HAP-1 (cell line): ENCODE measurements at regions not wholly inside any gene's neighbourhood (a gene's known extent, or its start where the extent isn't known, plus 50 kb on each side); places are given as distances from the start of the nearest gene placed in this dataset.

Source experiments
- DNase-seq, 2 experiments: peaks; one replicate each; pipeline ENCODE4 v3.0.0-alpha.2; 2016 to 2020; ENCODE audit warnings: low spot score in 2 of 2
- H3K27me3 ChIP-seq: fragments of 250-450 bp; sonication (Bioruptor Pico); 2 replicates; pipeline ENCODE4 v1.5.1; 2020; ENCODE audit warnings: low read depth, mild to moderate bottlenecking, moderate library complexity
- H3K36me3 ChIP-seq: fragments of 250-450 bp; sonication (Bioruptor Pico); replicated peaks from 2 replicates; pipeline ENCODE4 v1.5.1; 2020; ENCODE audit warnings: mild to moderate bottlenecking
- H3K4me1 ChIP-seq: fragments of 250-450 bp; sonication (Bioruptor Pico); 2 replicates; pipeline ENCODE4 v1.5.1; 2020; ENCODE audit warnings: mild to moderate bottlenecking
- H3K4me3 ChIP-seq: fragments of 250-450 bp; sonication (Bioruptor Pico); 2 replicates; pipeline ENCODE4 v1.5.1; 2020; ENCODE audit warnings: mild to moderate bottlenecking, moderate library complexity
- H3K9me3 ChIP-seq: fragments of 250-450 bp; sonication (Bioruptor Pico); 2 replicates; pipeline ENCODE4 v1.5.1; 2020; ENCODE audit warnings: mild to moderate bottlenecking, moderate library complexity
- in situ Hi-C: fragments of 300-500 bp; cut with MboI; formaldehyde crosslinking; loops from 3 replicates; pipeline ENCODE4 v1.14.3; 2020; ENCODE audit warnings: low sequenced_read_pairs, inconsistent platforms, mixed read lengths

DNA sequence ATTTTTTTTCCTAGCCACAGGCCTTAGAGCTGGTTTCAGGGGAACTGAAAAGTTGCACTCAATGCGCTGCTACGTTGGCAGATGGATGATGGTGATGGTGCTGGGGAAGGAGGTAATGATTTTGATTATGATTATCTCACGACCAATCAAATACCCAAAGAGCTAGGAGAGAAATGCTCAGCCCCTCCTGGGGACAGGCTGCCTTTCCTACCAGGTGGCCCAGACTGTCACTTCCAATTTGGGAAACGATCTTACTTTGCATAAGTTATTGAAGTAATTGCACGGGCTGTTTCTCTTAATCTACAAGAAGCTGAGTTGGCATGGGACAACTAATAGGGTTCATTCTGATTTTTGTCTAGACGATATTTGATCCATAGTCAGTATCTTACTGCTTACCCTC, 379.7 kb upstream of the EEF2KMT start:
- Histone ChIP-seq H3K36me3 (no peaks in the 10 kb centered on the region), H3K4me3 (no peak overlapping the region), H3K27me3 (no peaks in the 10 kb centered on the region), H3K4me1 (no peaks in the 10 kb centered on the region), H3K9me3 (no peaks in the 10 kb centered on the region)
- no peak for DNase-seq
- in situ Hi-C loops: no loop called here

DNA sequence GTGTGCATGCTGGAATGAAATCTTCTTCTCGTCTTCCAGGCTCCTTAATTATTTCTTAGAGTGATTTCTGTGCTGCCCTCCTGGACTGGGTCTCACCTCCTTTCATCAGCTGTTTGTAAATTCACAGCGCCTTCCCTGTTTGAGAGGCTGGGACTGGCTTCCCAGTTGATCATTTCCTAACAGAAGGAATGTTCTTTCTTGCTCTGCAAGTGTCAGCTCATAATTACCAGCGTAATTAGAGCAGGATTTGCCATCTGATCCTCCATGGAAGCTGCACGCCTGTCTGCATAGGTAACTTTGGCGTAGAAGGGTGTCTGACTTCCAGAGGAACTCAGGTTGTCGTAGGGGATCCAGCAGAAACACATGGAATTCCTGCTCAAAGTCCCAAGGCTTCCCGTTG, 375.0 kb upstream of the EEF2KMT start:
- H3K36me3 ChIP-seq: no peaks in the 10 kb centered on the region
- no peak overlapping the region for H3K4me3 ChIP-seq
- H3K4me1 ChIP-seq: no peaks in the 10 kb centered on the region
- in situ Hi-C loops: no loop called here
- no peaks in the 10 kb centered on the region for H3K9me3 ChIP-seq
- no peak for DNase-seq
- H3K27me3 ChIP-seq: no peaks in the 10 kb centered on the region

DNA sequence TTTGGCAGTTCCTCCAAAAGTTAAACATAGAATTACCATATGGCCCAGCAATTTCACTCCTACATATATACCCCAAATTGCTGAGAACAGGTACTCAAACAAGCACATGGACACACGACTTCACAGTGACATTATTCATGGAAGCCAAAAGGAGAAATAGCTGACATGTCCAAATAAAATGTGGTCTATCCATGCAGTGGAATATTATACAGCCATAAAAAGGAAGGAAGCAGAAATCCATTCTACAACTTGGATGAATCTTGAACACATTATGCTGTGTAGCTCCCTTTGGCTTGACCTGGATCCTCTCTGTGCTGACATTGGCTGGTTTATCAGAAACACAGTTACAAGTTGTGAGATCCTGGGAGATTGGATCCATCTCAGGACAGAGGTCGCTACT, 370.9 kb upstream of the EEF2KMT start:
- in situ Hi-C loops: no loop called here
- H3K4me1 ChIP-seq: no peaks in the 10 kb centered on the region
- H3K27me3 ChIP-seq: no peaks in the 10 kb centered on the region
- H3K9me3 ChIP-seq: no peaks in the 10 kb centered on the region
- H3K36me3 ChIP-seq: no peaks in the 10 kb centered on the region
- H3K4me3 ChIP-seq: no peak overlapping the region
- no peak for DNase-seq

DNA sequence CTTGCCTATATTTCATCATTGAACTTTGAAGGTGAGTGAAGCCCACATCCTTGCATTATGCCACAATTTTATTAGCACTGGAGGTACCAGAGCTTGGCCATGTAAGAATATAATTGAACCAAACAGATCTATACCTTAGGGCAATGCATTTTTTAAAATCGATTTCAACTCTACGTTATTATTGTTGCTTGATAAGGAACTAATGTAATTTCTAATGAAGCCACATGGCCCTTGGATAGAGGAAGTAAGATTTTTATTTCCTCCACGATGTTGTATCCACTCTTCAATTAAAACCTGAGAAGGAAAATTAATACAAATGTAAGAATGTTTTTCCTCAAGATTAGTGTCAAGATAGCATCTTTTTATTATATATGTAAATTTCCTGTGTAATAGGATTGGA, 370.0 kb upstream of the EEF2KMT start:
- Histone ChIP-seq H3K4me1 (no peaks in the 10 kb centered on the region), H3K9me3 (no peaks in the 10 kb centered on the region), H3K4me3 (no peak overlapping the region), H3K36me3 (no peaks in the 10 kb centered on the region), H3K27me3 (no peaks in the 10 kb centered on the region)
- in situ Hi-C loops: no loop called here
- DNase-seq: no peak

DNA sequence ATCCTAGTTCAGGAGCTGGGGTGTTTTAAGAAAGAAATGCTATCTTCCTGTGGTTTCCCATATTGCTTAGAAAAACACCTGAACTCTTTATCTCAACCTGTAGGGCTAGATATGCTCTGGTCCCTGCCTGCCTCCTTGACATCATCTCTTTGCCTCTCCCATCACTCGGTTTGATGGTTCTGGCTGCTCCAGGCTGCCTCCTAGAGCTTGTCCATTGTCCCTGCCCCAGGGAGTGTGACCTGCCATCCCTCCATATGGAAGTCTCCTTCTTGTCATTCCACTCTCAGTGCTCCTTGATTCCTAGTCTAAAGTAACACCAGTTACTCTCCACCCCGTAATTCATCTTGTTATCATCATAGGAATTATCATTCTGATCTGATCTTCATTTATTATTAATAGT, 369.0 kb upstream of the EEF2KMT start:
- Histone ChIP-seq H3K4me1 (no peaks in the 10 kb centered on the region), H3K9me3 (no peaks in the 10 kb centered on the region), H3K36me3 (no peaks in the 10 kb centered on the region), H3K4me3 (no peak overlapping the region), H3K27me3 (no peaks in the 10 kb centered on the region)
- in situ Hi-C loops: no loop called here
- no peak for DNase-seq

DNA sequence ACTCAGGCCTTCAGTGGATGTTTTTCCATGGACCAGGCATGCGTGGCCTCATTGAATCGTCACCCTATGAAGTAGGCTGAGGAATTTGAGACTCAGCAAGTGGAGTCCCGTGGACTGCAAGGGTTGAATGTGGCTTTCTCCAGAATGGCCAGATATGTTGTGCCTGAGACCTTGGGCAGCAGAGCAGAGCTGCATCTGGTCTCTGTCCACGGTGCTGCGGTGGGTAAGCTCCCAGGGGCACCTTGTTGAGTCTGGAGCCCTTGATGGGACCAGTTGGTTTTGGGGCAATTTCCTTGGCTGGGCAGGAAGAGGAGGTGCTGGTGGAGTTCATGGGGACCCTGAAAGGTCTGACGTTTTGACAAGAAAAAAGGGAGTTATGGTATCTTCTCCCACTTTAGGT, 368.1 kb upstream of the EEF2KMT start:
- in situ Hi-C loops: no loop called here
- H3K27me3 ChIP-seq: no peaks in the 10 kb centered on the region
- DNase-seq: no peak
- H3K36me3 ChIP-seq: no peaks in the 10 kb centered on the region
- H3K9me3 ChIP-seq: no peaks in the 10 kb centered on the region
- H3K4me3 ChIP-seq: no peak overlapping the region
- H3K4me1 ChIP-seq: no peaks in the 10 kb centered on the region

DNA sequence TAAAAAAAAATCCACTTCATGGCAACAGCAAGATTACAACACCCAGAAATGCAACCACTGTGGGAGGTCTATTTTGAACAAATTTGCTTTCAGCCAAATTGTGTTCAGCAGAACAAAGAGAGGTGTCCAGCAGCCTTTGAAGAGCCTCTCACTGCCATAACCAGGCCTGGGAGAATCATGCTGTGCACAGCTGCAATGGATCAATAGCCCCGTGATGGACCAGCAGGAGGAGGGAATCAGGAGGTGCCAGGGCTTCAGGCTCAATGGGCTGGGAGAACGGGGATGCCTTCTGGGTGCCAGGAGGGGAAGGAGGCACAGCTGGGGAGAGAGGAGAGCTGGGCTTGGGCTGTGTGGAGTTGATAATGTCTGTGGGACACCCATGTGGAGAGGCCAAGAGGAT, 366.2 kb upstream of the EEF2KMT start:
- no peaks in the 10 kb centered on the region for H3K36me3 ChIP-seq
- no peaks in the 10 kb centered on the region for H3K9me3 ChIP-seq
- no peak overlapping the region for H3K4me3 ChIP-seq
- H3K27me3 ChIP-seq: no peaks in the 10 kb centered on the region
- no peak for DNase-seq
- in situ Hi-C loops: no loop called here
- H3K4me1 ChIP-seq: no peaks in the 10 kb centered on the region

DNA sequence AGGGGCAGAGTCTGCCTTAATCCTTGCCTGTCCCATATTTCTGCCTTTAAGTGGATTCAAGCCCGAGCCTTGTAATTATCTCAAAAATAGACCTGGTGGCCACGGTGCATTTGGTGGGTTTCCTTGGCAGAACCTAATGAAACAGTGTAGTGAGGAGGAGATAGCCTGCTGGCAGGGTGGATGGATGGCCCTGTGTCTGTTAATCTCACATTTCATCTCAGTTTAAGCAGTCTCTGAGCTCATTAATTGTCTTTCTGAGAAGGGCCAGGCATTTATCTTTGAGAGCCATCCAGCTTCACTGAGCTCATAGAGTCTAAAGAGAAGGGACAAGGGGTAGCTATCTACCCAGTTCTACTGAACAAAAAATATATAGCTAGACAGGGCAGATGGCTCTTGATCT, 364.0 kb upstream of the EEF2KMT start:
- Histone ChIP-seq H3K36me3 (no peaks in the 10 kb centered on the region), H3K4me1 (no peaks in the 10 kb centered on the region), H3K27me3 (no peaks in the 10 kb centered on the region), H3K4me3 (no peak overlapping the region), H3K9me3 (no peaks in the 10 kb centered on the region)
- in situ Hi-C loops: no loop called here
- no peak for DNase-seq

DNA sequence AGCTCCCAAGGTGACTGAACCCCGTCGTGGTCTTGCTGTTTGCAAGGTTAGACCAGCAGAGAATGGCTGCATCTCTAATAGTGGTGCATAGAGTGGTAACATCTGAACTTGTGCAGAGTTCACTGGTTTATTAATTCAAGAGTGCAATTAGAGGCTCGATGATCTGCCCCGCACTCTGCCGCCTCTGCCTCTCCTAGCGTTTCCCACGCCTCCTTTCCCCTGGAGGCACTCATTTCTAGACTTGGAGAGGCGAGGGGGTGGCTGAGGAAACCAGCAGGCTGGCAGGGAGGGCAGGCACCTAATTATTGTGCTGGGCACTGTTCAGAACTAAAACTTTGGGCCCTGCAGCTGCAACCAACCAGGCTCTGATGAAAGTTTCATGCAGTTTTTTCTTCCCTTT, 363.5 kb upstream of the EEF2KMT start:
- DNase-seq: no peak

DNA sequence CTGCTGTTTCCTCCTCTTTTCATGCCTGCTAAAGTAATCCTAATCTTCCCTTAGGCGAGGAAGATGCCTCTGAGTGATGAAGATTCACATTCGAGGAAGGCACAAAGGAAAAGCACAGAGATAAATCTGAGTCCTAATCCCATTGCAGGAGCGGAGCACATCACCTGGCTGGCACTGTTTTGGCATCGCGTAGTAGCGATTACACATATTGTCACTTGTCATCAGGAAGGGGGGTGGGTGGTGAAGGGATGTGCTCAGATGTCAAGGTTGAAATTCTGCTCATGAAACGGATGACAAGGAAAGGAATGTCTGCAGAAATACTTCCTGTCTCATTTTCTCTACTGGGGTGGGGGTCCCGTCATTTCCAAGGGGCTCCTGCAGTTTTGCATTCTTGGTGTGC, 363.1 kb upstream of the EEF2KMT start:
- in situ Hi-C loops: no loop called here
- Histone ChIP-seq H3K9me3 (no peaks in the 10 kb centered on the region), H3K27me3 (no peaks in the 10 kb centered on the region), H3K4me3 (no peak overlapping the region), H3K4me1 (no peaks in the 10 kb centered on the region), H3K36me3 (no peaks in the 10 kb centered on the region)
- DNase-seq: no peak

More for the DNA sequence above, 363.5 kb upstream of the EEF2KMT start:
- Histone ChIP-seq H3K9me3 (no peaks in the 10 kb centered on the region), H3K4me1 (no peaks in the 10 kb centered on the region), H3K36me3 (no peaks in the 10 kb centered on the region), H3K27me3 (no peaks in the 10 kb centered on the region), H3K4me3 (no peak overlapping the region)
- in situ Hi-C loops: no loop called here

DNA sequence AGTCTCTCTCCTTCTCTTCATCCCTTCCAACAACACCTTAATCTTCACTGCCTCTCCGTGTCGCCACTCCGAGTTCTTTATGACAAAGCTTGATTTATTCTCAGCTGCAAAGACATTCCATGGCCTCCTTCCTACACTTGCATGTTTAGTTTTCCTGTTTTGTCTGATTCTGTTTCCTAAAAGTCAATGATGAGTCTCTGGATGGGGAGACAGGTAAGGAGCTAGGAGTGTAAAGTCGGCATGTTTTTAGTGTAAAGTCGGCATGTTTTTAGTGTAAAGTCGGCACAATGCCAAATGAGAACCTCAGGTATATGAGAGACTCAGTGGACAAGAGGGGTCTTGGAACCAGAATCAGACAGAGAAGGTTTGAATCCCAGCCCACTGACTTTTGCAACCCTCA, 362.3 kb upstream of the EEF2KMT start:
- Histone ChIP-seq H3K9me3 (no peaks in the 10 kb centered on the region), H3K4me1 (no peaks in the 10 kb centered on the region), H3K27me3 (no peaks in the 10 kb centered on the region), H3K36me3 (no peaks in the 10 kb centered on the region), H3K4me3 (no peak overlapping the region)
- in situ Hi-C loops: no loop called here
- DNase-seq: no peak

DNA sequence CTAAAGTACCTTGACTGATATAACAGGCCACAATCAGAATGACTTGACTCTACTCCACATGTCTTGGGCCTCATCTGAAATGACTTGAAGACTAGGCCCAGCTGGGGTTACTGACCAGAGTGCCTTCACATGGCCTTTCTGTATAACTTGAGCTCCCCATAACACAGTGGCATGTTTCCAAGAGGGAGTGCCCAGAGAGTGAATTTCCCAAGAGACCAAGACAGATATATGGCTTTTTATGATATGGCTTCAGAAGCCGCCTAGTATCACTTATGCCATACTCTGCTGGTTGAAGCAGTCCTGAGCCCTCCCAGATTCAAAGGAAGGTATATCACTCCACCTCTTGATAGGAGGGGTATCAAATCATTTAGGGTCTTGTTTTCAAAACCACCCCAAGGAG, 357.5 kb upstream of the EEF2KMT start:
- H3K27me3 ChIP-seq: no peaks in the 10 kb centered on the region
- H3K9me3 ChIP-seq: no peaks in the 10 kb centered on the region
- no peak for DNase-seq
- in situ Hi-C loops: no loop called here
- no peak overlapping the region for H3K4me3 ChIP-seq
- no peaks in the 10 kb centered on the region for H3K36me3 ChIP-seq
- no peaks in the 10 kb centered on the region for H3K4me1 ChIP-seq

DNA sequence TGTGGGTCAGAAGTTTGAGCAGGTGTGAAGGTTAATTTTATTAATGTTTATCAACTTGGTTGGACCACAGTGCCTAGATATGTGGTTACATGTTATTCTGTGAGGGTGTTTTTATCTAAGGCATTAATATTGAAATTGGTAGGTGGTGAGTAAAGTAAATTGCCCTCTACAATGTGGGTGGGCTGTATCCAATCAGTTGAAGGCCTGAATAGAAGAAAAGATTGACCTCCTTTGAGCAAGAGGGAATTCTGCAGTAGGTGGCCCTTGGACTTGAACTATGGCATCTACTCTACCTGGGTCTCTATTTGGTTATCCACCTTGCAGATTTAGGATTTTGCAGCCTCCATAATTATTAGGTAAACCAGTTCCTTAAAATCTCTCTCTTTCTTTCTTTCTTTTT, 356.8 kb upstream of the EEF2KMT start:
- Histone ChIP-seq H3K36me3 (no peaks in the 10 kb centered on the region), H3K27me3 (no peaks in the 10 kb centered on the region), H3K9me3 (no peaks in the 10 kb centered on the region; the same call in 1 of the 2 replicates), H3K4me1 (no peaks in the 10 kb centered on the region), H3K4me3 (no peak overlapping the region)
- in situ Hi-C loops: no loop called here
- no peak for DNase-seq

DNA sequence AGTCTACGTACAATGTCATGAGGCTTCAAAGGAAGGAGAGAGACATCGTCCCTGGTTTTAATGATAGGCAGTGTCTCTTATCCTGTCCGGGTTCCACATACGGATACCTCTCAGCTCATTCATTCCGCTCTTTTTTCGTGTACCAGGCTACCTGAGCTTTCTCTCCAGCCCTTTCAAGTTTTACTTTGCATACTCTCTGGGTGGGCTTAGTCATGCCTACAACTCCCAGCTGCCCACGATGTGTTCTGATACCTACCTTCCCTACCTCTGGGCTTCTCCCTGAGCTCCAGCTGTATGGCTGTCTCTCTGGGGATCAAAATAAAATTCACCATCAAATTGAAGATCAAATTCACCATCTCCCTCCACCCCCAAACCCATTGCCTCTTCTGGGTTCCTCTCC, 354.0 kb upstream of the EEF2KMT start:
- Histone ChIP-seq H3K36me3 (no peaks in the 10 kb centered on the region), H3K27me3 (no peaks in the 10 kb centered on the region), H3K4me3 (no peak overlapping the region), H3K9me3 (no peaks in the 10 kb centered on the region; the same call in 1 of the 2 replicates), H3K4me1 (no peaks in the 10 kb centered on the region)
- in situ Hi-C loops: no loop called here
- no peak for DNase-seq

DNA sequence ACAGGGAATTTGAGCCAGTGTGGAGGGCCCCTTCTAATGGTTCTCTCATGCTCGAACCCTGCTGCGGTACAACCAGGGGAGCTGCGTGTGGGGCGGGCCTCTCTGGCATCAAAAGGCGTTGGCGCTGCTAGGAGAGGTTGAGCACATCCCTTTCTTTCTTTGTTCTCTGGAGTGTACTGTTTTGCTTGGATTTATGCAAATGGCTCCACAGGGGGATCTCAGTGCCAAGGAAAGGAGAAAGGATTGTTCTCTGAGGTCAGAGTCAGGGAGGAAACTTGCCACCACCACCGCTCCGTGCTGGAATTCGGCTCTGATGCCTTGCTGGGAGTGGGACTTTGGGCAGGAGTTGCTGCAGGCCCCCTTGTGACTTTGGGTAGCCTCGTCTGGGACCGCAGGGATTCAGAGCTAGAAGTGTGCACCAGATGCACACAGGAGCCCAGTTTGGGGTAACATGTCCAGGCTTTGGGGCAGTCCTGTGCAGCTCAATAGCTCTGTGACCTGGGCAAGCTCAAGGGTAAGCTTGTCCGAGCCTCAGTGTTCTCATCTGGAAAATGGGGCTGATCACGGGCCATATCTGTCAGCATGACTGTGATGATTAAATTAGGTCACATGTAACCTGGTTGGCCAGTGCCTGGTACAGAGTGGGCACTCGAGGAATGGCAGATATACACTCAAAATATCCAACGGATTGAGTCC, 353.0 kb upstream of the EEF2KMT start:
- no peaks in the 10 kb centered on the region; the same call in 1 of the 2 replicates for H3K9me3 ChIP-seq
- H3K27me3 ChIP-seq: no peaks in the 10 kb centered on the region
- in situ Hi-C loops: no loop called here
- no peaks in the 10 kb centered on the region for H3K36me3 ChIP-seq
- DNase-seq: no peak
- H3K4me3 ChIP-seq: no peak overlapping the region
- H3K4me1 ChIP-seq: no peaks in the 10 kb centered on the region
